ENCODE measurements at regions not wholly inside any gene's neighbourhood (a gene's known extent, or its start where the extent isn't known, plus 50 kb on each side); places are given as distances from the start of the nearest gene placed in this dataset.

DNA sequence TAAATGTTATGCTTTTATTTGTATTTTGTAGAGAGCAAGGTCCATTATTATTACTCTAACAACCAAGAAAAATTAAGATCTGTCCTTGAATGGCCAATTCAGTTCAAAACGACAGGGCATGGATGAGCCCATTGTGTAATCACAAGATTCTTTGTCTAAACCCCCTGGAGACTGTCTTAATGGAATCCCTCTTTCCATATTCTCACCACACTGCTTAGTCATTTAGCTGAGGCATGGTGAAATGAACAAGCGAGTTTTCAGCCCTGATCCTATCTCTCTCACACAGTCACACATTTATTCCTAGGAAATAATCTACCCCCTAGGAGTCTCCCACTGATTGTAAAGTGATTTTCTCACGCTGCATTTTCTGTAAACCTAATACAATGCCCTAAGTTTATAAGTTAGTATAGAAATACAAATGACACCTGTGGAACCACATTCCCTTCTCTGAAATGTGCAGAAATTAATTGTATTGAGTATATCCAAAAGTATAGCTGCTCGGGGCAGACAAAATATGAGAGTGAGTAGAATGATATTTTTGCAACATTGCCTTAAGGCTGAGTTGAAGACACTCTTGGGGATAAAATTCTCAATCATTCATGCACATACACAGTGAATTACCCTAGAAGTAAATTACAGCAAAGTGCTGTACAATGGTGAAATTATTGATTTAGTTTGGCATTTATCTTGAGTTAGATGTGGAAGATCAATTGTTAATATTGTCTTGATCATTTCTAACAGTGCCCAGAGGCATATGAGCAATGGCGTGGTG lies 119.7 kb upstream of the PCDH7 start:
- no peak for TF ChIP-seq EZH2 (IDR thresholded peaks at IDR 0.05; ENCODE audit: borderline replicate concordance, low read length)
- no peak for TF ChIP-seq CTCF (IDR thresholded peaks at IDR 0.05; ENCODE audit: low read length)
- H3K9me3 ChIP-seq (ENCODE audit: low read length), result no peaks in the 10 kb centered on the region
- H3K4me1 ChIP-seq (ENCODE audit: insufficient read depth, low read length, severe bottlenecking), result no peaks in the 10 kb centered on the region
- H3K4me2 ChIP-seq (ENCODE audit: low read length), result no peak overlapping the region
- H3F3A ChIP-seq (ENCODE audit: insufficient read depth, low read length), result no peaks in the 10 kb centered on the region
- no peaks in the 10 kb centered on the region for H4K20me1 ChIP-seq (ENCODE audit: insufficient read depth, low read length)
- no peak overlapping the region for H3K4me3 ChIP-seq (ENCODE audit: low read depth, low read length, poor library complexity, severe bottlenecking)
- H3K27ac ChIP-seq (ENCODE audit: low read depth, low read length, poor library complexity, severe bottlenecking), result no peak overlapping the region
- no peaks in the 10 kb centered on the region for H3K27me3 ChIP-seq (ENCODE audit: insufficient read depth, low read length)
- no peak overlapping the region for H2AFZ ChIP-seq (ENCODE audit: low read length)
- H3K36me3 ChIP-seq (ENCODE audit: insufficient read depth, low read length), result no peaks in the 10 kb centered on the region
- no peaks in the 10 kb centered on the region for H3K9me2 ChIP-seq (ENCODE audit: low read depth, low read length)
- no peak overlapping the region for H3K9ac ChIP-seq (ENCODE audit: low read length)
- no peaks in the 10 kb centered on the region for H3K79me2 ChIP-seq (ENCODE audit: insufficient read depth, low read length)

DNA sequence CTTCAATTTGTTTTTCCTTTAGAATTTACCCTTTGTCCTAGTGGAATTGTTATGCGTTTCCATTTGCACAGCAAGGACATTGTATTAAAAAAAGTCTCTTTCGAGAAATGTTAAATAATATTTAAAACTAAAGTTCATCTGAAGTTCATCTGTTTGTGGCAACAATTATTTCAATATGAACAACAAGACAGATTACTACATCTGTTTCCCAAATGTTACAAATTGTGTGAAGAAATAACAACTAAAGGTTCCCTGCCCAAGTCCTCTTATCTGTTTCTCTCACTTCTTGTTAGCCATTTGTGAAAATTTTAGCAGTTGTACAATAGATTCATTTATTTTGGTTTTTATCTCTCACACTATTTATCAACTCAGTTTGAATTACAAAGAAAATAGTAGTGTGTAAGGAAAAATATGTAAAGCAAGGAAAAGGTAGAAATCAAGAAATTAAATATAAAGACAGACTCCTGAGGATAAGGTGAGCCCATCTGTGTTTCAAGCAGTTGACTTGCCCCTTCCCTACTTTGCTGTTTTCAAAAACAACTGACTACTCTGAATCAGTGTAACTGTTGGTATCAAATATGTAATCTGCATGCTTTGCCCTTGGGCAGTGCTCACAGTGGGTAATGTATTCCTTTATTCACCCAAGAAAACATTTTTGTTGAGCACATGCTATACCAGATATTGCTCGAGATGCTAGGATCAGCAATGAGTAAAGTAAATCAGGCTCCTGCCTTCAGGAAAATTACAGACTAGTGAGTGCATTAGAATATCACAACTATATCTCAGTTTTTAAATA lies 118.9 kb upstream of the PCDH7 start:
- Histone ChIP-seq H3K4me1 (ENCODE audit: insufficient read depth, low read length, severe bottlenecking) (no peaks in the 10 kb centered on the region), H3F3A (ENCODE audit: insufficient read depth, low read length) (no peaks in the 10 kb centered on the region), H3K9me2 (ENCODE audit: low read depth, low read length) (no peaks in the 10 kb centered on the region), H3K36me3 (ENCODE audit: insufficient read depth, low read length) (no peaks in the 10 kb centered on the region), H3K9ac (ENCODE audit: low read length) (no peak overlapping the region), H4K20me1 (ENCODE audit: insufficient read depth, low read length) (no peaks in the 10 kb centered on the region), H2AFZ (ENCODE audit: low read length) (no peak overlapping the region), H3K27me3 (ENCODE audit: insufficient read depth, low read length) (no peaks in the 10 kb centered on the region), H3K9me3 (ENCODE audit: low read length) (no peaks in the 10 kb centered on the region), H3K27ac (ENCODE audit: low read depth, low read length, poor library complexity, severe bottlenecking) (no peak overlapping the region), H3K4me2 (ENCODE audit: low read length) (no peak overlapping the region), H3K4me3 (ENCODE audit: low read depth, low read length, poor library complexity, severe bottlenecking) (no peak overlapping the region), H3K79me2 (ENCODE audit: insufficient read depth, low read length) (no peaks in the 10 kb centered on the region)
- TF ChIP-seq EZH2 (IDR thresholded peaks at IDR 0.05; ENCODE audit: borderline replicate concordance, low read length), result no peak
- no peak for TF ChIP-seq CTCF (IDR thresholded peaks at IDR 0.05; ENCODE audit: low read length)

DNA sequence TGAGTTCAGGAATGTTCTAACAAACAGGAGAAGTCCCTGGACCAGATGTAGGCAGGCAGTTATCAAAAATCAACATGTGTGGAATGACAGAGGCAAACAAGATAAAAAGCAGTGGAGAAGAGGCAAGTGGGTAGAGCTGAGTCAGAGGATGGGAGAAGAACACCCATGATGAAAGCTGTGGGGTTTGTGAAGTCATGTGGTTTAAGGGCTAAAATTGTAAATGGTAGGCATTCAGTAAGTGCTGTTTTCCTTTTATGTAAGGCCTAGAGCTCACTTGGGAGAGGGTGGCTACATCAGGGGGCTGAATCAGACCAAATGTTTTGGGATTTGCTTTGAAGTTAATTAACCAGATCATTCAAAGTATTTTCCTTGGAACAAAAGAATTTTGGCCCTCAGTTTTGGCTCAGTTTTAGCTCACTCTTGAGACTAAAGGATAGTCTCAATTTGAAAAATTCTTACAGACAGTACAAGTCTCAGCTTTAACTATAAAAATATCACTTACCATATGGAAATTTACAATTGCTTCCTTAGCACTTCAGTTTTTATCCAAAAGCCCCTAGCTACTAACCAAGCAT lies 114.5 kb upstream of the PCDH7 start:
- no peaks in the 10 kb centered on the region for H3K27me3 ChIP-seq (ENCODE audit: insufficient read depth, low read length)
- H3K36me3 ChIP-seq (ENCODE audit: insufficient read depth, low read length), result no peaks in the 10 kb centered on the region
- H3K4me3 ChIP-seq (ENCODE audit: low read depth, low read length, poor library complexity, severe bottlenecking), result no peak overlapping the region
- no peaks in the 10 kb centered on the region for H3K9me3 ChIP-seq (ENCODE audit: low read length)
- H2AFZ ChIP-seq (ENCODE audit: low read length), result no peak overlapping the region
- H3K9ac ChIP-seq (ENCODE audit: low read length), result no peak overlapping the region
- no peaks in the 10 kb centered on the region for H3K79me2 ChIP-seq (ENCODE audit: insufficient read depth, low read length)
- H3F3A ChIP-seq (ENCODE audit: insufficient read depth, low read length), result no peaks in the 10 kb centered on the region
- no peak overlapping the region for H3K4me2 ChIP-seq (ENCODE audit: low read length)
- no peak overlapping the region for H3K27ac ChIP-seq (ENCODE audit: low read depth, low read length, poor library complexity, severe bottlenecking)
- TF ChIP-seq EZH2 (IDR thresholded peaks at IDR 0.05; ENCODE audit: borderline replicate concordance, low read length), result no peak
- TF ChIP-seq CTCF (IDR thresholded peaks at IDR 0.05; ENCODE audit: low read length), result no peak
- no peaks in the 10 kb centered on the region for H3K9me2 ChIP-seq (ENCODE audit: low read depth, low read length)
- no peaks in the 10 kb centered on the region for H4K20me1 ChIP-seq (ENCODE audit: insufficient read depth, low read length)
- no peaks in the 10 kb centered on the region for H3K4me1 ChIP-seq (ENCODE audit: insufficient read depth, low read length, severe bottlenecking)
